ENCODE measurements at regions not wholly inside any gene's neighbourhood (a gene's known extent, or its start where the extent isn't known, plus 50 kb on each side); places are given as distances from the start of the nearest gene placed in this dataset.
"Not testable (repeated sequence)": the region's sequence is repeated elsewhere in the genome, so short reads cannot be mapped to it uniquely, and the experiment has no call there.

DNA sequence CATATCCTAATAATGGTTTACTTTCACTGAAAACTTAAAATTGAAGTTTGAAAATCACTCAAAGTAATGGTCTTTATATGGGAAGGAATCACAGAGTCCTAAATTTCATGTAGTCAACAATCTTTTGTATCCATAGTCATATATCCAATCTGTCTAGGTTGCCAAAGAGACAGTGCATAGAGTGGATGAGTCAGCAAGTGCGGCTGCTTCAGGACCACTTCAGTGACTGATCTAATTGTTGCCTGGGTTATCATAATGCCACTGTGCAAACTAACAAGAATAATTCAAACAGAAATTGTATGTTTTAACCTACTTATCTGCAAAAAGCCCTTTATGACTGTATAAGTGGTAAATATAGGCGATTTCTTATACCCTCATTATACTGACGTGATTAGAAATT, 211.3 kb upstream of the PRR16 start:
- DNase-seq: no peak

DNA sequence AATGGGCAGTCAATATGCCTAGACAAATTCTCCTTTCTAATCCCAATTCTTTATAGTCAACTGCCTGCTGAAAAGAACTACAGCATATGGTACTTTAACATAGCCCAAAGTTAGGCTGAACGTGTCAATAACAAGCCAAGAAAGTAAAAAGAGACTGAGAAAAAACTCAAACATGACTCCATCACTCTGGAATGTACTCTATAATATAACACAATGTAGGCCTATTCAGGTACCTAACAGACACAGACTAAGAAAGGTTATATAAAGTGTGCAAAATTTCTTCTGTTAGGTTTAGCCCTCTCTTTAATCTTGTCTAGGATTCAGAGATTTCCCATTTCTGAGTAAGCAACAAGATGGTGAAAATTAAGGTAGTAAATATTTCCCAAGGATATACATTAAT, 209.7 kb upstream of the PRR16 start:
- no peak for DNase-seq

DNA sequence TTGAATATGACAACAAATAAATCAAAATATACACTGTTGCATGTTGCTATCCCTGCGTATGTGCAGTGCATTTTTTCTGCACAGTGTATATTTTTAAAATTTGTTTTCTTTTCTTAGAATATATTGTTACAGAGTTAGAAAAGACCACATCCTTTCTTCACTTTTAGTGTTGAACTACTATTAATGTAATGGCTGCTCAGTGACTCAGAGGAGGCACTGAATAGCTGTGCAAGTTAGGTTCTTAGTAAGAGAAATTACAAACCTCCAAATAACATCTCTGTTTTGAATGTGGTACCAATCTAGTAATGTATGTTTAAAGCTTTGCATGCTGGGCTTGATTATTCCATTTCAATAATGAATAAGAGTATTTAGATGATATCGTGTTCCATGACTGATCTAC, 208.9 kb upstream of the PRR16 start:
- no peak for DNase-seq

DNA sequence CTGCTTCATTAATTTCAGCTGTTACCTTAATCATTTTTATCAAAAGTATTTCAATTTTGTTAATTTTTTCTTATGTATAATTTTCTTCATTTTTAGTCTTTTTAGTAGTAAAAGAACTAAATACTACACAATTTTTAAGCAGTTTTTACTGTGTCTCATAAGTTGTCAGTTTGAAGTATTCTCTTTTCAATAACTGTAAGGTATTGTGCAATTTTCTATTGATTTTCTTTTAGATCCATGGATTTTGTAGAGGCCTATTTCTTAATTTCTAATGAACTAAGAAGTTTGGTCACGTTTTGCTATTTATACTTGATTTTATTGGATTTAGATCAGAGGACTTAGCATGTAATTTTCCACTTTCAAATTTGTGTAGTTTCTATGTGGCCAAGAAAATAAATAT, 207.7 kb upstream of the PRR16 start:
- no peak for DNase-seq

DNA sequence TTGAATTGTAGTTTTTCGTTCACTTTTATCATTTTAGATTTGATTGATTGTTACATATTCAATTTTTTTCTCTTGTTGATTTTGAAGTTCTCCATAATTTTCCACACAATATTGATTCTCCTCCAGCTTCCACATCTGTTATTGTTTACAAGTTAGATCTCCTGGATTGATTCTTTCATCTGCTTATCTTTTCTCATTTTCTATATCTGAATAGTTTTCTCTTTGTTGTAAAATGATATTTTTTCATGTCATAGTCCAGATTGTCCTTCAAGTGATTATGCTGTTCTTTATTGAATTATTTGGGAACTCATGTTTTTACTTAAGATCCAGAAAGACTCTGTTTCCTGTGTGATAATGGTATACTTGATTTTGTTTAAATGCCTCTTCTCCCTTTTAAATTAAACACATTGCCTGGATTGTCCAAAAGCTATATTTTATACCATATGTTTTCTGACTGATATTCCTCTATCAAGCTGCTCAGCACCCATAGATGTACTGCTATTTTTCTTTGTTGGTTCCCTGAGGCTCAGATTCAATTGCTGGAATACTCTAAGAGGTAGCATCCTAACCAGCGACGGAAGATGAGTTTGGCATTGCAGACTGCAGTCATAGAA, 206.6 kb upstream of the PRR16 start:
- no peak for DNase-seq

DNA sequence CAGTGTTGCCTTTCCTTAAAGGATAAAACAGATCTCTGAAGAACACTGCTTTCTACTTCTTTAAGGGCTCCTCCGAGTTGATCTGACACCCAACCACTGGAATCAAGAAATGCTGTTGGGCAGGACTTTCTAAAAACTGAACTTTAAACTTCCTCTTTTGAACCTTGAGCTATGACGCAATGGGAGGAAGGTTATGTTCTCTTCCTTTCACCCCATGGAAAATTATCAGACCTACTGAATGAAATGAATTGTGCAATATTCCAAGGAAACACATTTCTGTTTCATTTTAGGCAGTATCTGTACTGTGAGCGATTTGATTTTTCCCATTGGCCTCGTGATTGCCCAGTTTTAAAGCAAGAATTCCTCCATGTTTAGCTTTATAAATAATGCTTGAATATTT, 206.0 kb upstream of the PRR16 start:
- DNase-seq: no peak

DNA sequence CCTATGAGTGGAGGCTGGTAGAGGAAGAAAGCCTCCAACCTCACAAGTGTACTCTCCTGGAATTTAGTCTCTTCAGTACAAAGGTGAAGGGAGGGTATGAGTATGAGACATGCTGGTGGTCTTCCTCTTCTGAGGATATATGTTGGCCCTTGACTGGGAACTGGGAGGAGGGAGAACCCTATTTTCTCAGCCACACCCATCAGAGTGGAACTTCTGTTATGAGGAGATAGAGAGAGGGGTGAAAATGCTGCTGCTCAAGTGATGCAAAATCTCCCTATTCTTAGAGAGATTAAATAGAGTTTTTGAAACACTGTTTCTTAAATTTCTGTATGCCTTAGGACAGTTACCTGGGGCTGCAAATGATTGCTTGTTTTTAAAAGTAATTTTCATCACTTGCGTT, 203.4 kb upstream of the PRR16 start:
- DNase-seq: no peak

DNA sequence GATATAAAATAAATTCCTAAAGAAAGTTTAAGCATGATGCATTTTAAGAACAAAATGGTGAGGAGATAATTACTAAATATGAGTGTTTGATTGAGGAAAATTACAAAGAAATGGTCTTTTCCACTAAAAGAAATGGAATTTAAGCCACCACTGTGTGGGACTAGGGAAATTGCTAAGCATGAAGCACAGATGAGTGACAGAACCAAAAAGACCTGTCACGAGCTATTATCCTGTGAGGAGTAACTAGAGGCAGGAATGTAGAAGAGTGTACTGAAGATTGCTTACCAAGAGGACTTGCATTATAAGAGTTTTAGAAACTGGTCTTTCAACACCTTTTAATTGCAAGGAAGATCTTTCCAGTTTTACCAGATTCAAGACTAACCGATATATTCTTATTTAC, 193.6 kb upstream of the PRR16 start:
- no peak for DNase-seq

DNA sequence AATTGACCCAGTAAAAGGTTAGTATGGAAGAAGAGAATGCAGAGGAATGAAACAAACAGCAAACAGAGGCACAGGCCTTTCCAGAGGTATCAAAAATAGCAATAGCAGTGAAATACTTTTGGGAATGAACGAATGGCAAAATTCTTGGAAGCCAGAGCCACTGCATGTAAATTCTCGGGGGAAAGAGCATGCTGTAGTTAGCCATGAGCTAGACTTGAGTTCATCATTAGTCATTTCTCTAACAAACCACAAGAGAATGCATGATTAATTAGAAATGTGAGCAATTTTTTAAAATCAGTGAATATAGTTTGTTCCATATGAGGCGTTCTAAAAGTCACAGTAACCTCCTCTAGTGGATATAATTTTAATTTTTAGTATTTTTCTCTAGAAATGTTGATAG, 170.3 kb upstream of the PRR16 start:
- DNase-seq: no peak

DNA sequence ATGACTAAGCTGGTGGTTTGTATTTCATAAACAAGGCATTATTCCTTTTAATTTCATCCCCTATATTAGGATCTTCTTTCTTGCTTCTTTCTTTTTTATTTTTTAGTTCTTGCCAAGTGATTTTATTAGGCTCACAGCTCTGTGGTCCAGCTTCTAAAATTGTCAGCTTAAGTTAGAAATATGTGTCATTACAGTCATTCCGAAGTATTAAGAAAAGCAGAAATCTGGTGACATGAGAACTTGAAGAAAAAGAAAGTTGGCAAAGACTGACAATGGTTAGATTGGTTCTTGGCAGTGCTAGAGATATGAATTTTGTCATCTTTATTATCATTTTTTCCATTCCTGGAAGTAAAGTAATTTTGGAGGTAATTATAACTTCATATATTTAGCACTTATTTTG, 166.5 kb upstream of the PRR16 start:
- DNase-seq: no peak

DNA sequence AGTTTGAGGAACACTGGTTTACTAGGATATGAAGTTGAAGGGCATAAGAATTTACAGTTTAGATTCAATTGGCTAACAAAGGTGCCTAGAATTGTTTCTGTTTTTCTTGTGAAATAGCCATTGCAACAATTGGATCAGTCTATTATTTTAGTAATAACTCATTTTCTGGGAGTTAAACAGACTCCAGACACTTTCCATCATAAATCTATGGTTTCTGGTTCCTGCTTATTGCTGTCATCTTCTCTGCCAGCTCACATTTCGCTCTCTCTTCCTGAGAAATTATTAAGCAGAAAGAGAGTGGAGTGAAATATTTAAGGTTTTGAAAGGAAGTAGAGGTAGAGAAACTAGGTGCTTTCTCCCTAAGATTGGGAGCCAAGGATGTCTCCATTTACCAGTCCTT, 165.1 kb upstream of the PRR16 start:
- DNase-seq: no peak

DNA sequence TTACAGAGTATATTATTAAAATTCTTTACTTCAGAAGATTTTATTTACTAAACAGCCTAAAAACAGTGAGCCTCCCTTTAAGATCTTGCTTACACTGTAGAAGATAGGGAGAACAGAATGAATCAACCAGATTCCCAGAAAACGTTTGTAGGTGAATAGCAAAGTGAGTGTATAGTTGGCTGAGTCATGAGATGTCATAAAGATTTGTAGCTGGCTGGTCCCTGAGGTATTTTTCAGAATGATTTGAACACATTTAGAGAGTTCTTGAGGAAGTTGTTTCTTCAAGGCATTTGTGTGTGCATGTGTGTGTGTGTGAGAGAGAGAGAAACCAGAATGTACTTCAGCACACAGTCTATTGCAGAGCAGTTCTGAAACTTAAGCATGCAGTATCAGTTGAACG, 159.4 kb upstream of the PRR16 start:
- no peak for DNase-seq

DNA sequence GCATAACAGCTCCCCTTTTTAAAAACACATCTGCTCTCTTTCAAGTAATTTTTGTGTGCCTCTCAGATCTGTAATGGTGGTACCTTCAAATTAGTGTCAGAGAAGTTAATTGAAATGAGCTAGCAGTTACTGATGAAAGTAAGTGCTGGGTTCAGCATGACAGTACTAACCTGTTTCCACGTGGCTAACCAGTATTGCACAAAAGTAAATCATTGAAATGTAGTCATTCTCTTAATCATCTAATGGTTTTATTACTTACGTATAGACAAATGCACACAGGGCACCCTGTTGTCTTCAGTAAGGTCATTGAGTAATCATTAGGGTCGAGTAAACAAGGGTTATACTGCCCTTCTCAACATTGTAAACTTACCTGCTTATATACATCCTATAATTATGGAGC, 157.8 kb upstream of the PRR16 start:
- DNase-seq: no peak

DNA sequence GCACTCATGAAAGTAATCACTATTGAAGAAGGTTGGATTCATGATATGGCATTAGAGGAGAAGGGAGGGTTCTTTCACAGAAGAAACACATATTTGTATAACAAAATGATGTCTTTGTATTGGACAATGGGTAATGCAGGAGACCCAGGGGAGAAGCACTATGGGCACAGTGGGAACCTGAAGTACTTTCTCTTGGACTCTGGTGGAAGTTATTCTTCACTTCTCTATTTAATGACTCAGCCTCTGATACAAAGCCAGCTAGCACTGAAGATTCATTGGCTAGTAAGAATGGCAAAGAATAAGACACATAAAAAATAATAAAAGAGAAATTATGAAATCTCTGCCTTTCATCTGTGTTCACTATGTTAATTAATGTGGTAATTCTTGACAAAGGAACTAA, 149.9 kb upstream of the PRR16 start:
- no peak for DNase-seq

DNA sequence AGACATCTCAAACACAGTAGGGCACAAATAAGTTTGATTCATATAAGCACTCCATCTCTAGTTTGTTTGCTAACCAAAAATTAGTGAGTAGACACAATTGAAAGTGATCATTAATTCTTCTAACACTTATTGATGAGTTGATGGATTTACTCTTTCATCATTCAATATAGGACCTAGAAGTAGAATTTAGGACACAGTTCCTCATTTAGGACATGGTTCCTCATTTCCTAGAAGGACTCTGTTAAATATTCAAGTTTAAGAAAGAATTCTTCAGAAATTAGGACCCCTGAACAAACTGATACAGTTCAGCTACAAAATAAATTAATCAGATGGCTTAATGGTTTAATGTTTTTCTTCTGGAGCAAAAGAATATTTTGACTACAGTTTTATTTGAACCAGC, 143.5 kb upstream of the PRR16 start:
- DNase-seq: no peak

DNA sequence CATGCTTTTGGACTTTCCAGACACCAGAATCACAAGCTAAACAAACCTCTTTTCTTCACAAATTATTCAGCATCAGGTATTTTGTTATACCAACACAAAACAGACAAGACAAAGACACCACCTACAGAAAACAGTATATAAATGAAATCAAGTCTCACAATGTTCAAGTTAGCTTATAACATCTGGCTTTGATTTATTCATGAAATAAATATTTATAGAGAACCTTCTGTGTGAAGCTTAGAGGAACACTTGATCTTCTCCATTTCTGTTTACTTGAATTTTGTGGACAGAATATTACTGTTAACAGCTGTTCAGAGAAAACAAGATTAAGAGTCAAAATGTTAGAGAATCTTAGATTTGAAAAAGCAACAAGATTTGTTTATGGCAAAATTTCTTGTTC, 137.4 kb upstream of the PRR16 start:
- DNase-seq: no peak

DNA sequence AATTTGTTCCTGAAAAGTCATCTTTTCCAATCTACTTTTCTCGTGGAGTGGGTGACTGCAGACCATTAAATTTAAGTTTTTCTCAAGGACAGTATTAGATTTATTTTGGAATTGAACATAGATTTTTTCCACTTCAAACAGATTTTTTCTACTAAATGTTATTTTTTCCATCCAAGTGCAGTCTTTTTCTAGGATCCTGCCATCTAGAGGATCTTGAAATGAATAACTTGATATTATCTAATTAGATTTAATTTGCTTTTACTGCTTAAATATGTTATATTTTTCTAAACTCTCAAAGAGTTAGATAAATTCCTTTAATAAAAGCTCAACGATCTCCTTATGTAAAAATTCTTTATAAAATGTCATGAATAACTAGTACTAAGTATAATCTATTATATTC, 136.9 kb upstream of the PRR16 start:
- no peak for DNase-seq

DNA sequence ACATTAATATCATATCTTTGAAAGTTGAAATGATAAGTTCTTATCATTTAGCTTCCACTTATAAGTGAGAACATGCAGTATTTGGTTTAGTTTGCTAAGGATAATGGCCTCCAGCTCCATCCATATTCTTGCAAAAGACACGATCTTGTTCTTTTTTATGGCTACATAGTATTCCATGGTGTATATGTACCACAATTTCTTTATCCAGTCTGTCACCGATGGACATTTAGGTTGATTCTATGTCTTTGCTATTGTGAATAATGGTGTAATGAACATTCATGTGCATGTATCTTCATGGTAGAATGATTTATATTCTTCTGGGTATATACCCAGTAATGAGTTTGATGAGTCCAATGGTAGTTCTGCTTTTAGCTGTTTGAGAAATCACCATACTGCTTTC, 135.0 kb upstream of the PRR16 start:
- no peak for DNase-seq

DNA sequence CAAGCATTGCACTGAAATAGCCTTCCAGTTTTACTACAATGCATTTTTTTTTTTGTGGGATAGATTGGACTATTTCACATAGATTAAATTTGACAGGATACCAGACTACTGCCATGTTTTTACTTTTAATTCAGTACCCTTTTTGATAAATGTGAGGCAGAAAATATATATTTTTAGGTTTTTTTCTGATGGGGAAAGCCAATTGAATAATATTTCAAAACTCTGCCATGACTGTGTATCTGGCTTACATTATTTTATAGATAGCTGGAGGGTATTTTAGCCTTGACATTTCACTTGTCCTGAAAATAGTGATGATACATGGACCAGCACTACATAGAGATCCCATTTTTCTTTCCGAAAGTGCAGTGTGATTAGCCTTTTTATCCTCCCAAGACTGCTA, 133.5 kb upstream of the PRR16 start:
- DNase-seq: no peak

DNA sequence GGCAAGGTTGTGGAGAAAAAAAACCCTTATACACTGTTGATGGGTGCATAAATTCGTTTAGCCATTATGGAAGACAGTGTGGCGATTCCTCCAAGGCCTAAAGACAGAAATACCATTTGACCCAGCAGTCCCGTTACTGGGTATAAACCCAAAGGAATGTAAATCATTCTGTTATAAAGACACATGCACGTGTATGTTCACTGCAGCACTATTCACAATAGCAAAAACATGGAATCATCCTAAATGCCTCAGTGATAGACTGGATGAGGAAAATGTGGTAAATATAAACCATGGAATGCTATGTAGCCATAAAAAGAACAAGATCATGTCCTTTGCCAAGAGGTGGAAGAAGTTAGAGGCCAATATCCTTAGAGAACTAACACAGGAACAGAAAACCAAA, 119.9 kb upstream of the PRR16 start:
- no peak for DNase-seq

DNA sequence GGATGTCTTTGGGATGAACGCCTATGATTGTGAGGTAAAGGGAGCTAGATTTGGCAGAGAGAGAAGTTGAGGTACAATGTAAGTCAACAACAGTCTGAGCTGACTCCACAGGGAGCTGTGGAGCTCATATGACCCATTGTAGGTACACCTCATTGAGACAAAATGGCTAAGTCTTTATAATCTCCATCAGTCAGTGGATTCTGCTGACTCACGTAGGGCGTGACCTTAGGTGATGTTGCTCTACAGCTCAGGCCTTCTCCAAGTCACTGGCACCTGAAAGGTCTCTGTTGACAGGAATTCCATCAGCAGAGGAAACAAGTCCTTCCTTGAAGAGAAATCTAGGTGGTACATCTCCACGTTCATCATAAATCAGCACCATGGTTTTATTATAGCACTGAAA, 118.2 kb upstream of the PRR16 start:
- no peak for DNase-seq

DNA sequence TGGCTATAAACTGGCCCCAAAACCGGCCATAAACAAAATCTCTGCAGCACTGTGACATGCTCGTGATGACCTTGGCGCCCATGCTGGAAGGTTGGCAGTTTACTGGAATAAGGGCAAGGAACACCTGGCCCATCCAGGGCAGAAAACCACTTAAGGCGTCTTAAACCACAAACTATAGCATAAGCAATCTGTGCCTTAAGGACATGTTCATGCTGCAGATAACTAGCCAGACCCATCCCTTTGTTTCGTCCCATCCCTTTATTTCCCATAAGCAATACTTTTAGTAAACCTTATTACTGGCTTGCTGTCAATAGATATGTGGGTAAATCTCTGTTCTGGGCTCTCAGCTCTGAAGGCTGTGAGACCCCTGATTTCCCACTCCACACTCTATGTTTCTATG, 113.0 kb upstream of the PRR16 start:
- not testable (repeated sequence) for DNase-seq

DNA sequence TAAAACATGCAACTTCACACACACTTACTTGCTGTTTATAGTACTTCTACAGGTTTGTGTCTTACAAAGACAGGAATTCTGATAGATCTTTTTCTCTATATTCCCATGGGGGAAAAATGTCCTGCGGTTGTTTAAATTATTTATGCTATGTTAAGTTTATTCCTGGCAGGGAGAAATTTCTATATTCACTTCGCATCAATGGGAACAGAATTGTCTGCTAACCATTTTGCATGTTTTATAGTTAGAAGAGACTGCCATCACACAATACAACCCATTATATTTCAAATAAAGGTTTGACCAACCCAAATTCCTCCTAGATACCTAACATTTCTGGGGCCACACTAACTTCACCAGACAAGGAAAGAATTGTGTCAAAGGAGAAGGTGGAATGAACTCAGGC, 110.0 kb upstream of the PRR16 start:
- DNase-seq: no peak

DNA sequence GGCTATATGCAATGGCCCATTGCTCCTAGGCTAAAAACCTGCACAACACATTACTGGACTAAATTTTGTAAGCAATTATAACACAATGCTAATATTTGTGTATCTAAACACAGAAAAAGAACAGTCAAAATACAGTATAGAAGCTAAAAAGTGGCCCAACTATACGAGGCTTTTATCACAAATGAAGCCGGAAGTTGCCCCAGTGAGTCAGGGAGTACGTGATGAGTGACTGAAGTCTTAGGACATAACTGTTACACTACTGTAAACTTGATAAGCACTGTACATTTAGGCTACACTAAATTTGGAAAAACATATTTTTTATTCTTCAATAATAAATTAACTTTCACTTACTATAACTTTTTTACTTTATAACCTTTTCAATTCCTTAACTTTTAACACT, 105.2 kb upstream of the PRR16 start:
- no peak for DNase-seq

DNA sequence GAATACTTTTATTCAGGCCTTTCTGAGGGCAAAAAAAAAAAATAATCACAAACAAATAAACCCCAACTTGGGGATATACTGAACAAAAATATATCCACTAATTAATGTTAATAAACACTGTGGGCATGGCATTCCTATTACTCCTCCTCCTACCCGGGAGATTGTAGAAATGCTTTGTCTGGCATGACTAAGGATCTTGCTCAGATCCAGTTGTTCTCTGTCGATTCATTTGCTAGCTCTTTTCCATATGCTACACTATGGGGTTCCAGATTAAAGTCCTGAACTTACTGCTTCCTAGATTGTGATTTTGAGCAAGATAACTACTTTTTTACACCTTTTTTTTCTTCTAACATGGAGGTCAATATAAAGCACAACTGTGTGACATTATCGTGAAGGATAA, 102.2 kb upstream of the PRR16 start:
- DNase-seq: no peak

DNA sequence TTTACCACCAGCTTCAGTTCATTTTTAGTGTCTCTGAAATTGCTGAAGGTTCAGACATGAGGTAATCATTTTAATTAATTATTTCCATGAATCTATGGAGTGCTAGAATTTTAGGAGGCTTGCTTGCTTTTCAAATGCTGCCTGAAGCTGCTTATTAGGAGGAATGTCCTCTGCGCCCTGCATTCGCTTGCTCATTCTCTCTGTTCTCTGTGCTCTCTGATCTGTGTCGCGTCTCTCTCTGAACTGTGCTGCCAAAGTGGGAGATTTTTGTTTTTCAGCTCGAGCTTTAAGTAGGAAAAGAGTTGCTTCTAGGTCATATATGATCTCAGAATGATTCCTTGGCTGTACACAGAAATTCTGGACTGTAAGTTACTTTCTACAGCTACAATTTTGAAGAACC, 101.7 kb upstream of the PRR16 start:
- no peak for DNase-seq
